Ovary (tissue), 7 donors: ENCODE measurements at regions not wholly inside any gene's neighbourhood (a gene's known extent, or its start where the extent isn't known, plus 50 kb on each side); places are given as distances from the start of the nearest gene placed in this dataset.

Source experiments
- DNase-seq, 5 donors: peaks; one replicate each; pipeline ENCODE4 v3.0.0-alpha.2; 2019 to 2020
- H3K27ac ChIP-seq, 2 donors: fragments of 200-600 bp; one replicate each; pipeline versions ENCODE4 v1.5.1 to v1.8.0; 2019 to 2022
- H3K27me3 ChIP-seq: fragments of 200-600 bp; one replicate; pipeline ENCODE4 v1.8.0; 2022
- H3K36me3 ChIP-seq: fragments of 200-600 bp; sonication (generic); one replicate; pipeline ENCODE4 v1.5.1; 2019
- H3K4me1 ChIP-seq: one replicate; pipeline ENCODE4 v1.8.1; 2013; ENCODE audit warnings: mild to moderate bottlenecking, moderate library complexity; ENCODE audit not compliant: insufficient read depth
- H3K4me3 ChIP-seq: fragments of 200-600 bp; sonication (generic); one replicate; pipeline ENCODE4 v1.5.1; 2017
- H3K9me3 ChIP-seq, 2 donors: fragments of 200-600 bp in 1 of 2; sonication (generic) in 1 of 2; one replicate each; pipeline versions ENCODE4 v1.5.1 to v1.8.1; 2013 to 2019; ENCODE audit warnings: mild to moderate bottlenecking in 1 of 2, moderate library complexity in 1 of 2
- CTCF ChIP-seq, 3 donors: fragments of 450-650 bp in 2 of 3; fragments of 200-600 bp in 1 of 3; IDR thresholded peaks; one replicate each; pipeline versions ENCODE4 v1.5.1 to v1.8.0; 2016 to 2022; ENCODE audit warnings: antibody characterized with exemption in 3 of 3, mild to moderate bottlenecking in 1 of 3
- EP300 ChIP-seq: sonication (generic); formaldehyde crosslinking; IDR thresholded peaks from one replicate; pipeline ENCODE4 v1.6.1; 2017; ENCODE audit warnings: antibody characterized with exemption
- POLR2A ChIP-seq: fragments of 450-650 bp; IDR thresholded peaks from one replicate; pipeline ENCODE4 v1.6.1; 2017; ENCODE audit warnings: antibody characterized with exemption, mild to moderate bottlenecking, moderate library complexity
- WGBS, 3 donors: extraction: QIAGEN DNeasy Blood & Tissue Kit in 1 of 3; methylation state at CpG; one replicate each; pipeline versions ENCODE4 v1.1.5 to v1.1.7; 2013 to 2017; 5-methylcytosine and 5-hydroxymethylcytosine counted together
- intact Hi-C, 4 donors: fragments of 100-400 bp; cut with DNase I; formaldehyde crosslinking; loops; one replicate each; pipeline versions ENCODE4 v1.11.0 to v1.15.1; 2022 to 2023
- donor health status: DM: no; HTN: no; CAD: no; lungs with moderate emphysema.
- donor health status: DM: no; HTN: no; CAD: no.
- donor health status: Bipolar disorder and iron deficiency.
- donor health status: DM: no; HTN: no; CAD: no.
- donor health status: DM: yes; HTN: yes; CAD: no.

- H3K36me3 ChIP-seq: no peaks in the 10 kb centered on the region
- no peak for DNase-seq
- TF ChIP-seq POLR2A (no peak), CTCF (IDR thresholded peaks at IDR 0.05) (no peak), EP300 (no peak)
- peaks cover 6% of the 10 kb centered on the region for H3K4me1 ChIP-seq
- no peak overlapping the region for H3K4me3 ChIP-seq
- no peaks in the 10 kb centered on the region for H3K9me3 ChIP-seq
- WGBS, 3 donors: 93 to 97% (median 96%) methylated on average over 4 of the region's 4 CpGs
- no peak overlapping the region for H3K27ac ChIP-seq
- H3K27me3 ChIP-seq: no peaks in the 10 kb centered on the region
- intact Hi-C loops: no loop called here
Measured at GRCh38 chr3:110267304-110267845, 804.2 kb upstream of the NECTIN3 start.

- intact Hi-C loops: no loop called here
Measured at GRCh38 chr3:110272525-110272924, 799.1 kb upstream of the NECTIN3 start.

GRCh38 chr3:110291886-110292501, 779.6 kb upstream of the NECTIN3 start:
- intact Hi-C loops: no loop called here
- no peak for DNase-seq
- 81 to 87% (median 87%) methylated on average over 1 of the region's 1 CpG for WGBS, 3 donors
- Histone ChIP-seq H3K27ac (no peak overlapping the region), H3K4me3 (no peak overlapping the region), H3K27me3 (no peaks in the 10 kb centered on the region), H3K36me3 (no peaks in the 10 kb centered on the region), H3K4me1 (no peaks in the 10 kb centered on the region), H3K9me3 (no peaks in the 10 kb centered on the region)
- TF ChIP-seq CTCF (IDR thresholded peaks at IDR 0.05) (no peak), EP300 (no peak), POLR2A (no peak)

More at GRCh38 chr3:110272525-110272924, 799.1 kb upstream of the NECTIN3 start:
- TF ChIP-seq CTCF (IDR thresholded peaks at IDR 0.05) (no peak), EP300 (no peak), POLR2A (no peak)
- Histone ChIP-seq H3K36me3 (no peaks in the 10 kb centered on the region), H3K27me3 (no peaks in the 10 kb centered on the region), H3K9me3 (no peaks in the 10 kb centered on the region), H3K4me3 (no peak overlapping the region), H3K4me1 (no peaks in the 10 kb centered on the region), H3K27ac (no peak overlapping the region)
- 79 to 89% (median 87%) methylated on average over 6 of the region's 6 CpGs for WGBS, 3 donors
- DNase-seq: no peak

- Histone ChIP-seq H3K9me3 (no peaks in the 10 kb centered on the region), H3K27me3 (no peaks in the 10 kb centered on the region), H3K36me3 (no peaks in the 10 kb centered on the region), H3K4me1 (no peaks in the 10 kb centered on the region), H3K27ac (no peak overlapping the region), H3K4me3 (no peak overlapping the region)
- no peak for DNase-seq
- intact Hi-C loops: no loop called here
- TF ChIP-seq CTCF (IDR thresholded peaks at IDR 0.05) (no peak), POLR2A (no peak), EP300 (no peak)
Measured at GRCh38 chr3:110293660-110294059, 778.0 kb upstream of the NECTIN3 start.
